ENCODE measurements at regions not wholly inside any gene's neighbourhood (a gene's known extent, or its start where the extent isn't known, plus 50 kb on each side); places are given as distances from the start of the nearest gene placed in this dataset.

DNA sequence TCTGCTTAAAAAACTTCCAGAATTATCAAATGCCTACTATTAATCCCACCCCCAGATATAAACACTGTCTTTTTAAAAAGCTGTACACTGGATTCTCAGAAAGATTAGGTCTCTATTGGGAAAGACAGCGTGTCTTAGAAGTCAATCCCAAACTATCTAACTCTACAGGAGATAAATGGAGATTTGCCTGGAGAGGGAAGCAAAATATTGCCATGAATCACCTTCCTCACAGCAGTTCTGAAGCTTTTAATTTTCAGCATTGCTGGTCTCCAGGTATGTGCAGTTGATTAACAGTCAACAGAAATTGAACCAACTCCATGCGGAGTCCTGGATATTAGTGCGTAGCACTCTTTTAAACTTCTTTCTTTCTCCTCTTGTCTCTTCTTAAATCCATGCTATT lies 122.2 kb downstream of the DSC3 start:
- H3K27me3 Mint-ChIP-seq (ENCODE audit: insufficient read depth): no peaks in the 10 kb centered on the region
- H3K4me1 Mint-ChIP-seq (ENCODE audit: low read depth): no peaks in the 10 kb centered on the region
- peaks cover 25% of the 10 kb centered on the region for H3K9me3 Mint-ChIP-seq
- DNase-seq: no peak
- TF ChIP-seq, protein P1, sequence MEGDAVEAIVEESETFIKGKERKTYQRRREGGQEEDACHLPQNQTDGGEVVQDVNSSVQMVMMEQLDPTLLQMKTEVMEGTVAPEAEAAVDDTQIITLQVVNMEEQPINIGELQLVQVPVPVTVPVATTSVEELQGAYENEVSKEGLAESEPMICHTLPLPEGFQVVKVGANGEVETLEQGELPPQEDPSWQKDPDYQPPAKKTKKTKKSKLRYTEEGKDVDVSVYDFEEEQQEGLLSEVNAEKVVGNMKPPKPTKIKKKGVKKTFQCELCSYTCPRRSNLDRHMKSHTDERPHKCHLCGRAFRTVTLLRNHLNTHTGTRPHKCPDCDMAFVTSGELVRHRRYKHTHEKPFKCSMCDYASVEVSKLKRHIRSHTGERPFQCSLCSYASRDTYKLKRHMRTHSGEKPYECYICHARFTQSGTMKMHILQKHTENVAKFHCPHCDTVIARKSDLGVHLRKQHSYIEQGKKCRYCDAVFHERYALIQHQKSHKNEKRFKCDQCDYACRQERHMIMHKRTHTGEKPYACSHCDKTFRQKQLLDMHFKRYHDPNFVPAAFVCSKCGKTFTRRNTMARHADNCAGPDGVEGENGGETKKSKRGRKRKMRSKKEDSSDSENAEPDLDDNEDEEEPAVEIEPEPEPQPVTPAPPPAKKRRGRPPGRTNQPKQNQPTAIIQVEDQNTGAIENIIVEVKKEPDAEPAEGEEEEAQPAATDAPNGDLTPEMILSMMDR (IDR thresholded peaks at IDR 0.05): no peak
- no peaks in the 10 kb centered on the region for H3K36me3 Mint-ChIP-seq (ENCODE audit: low read depth)
- H3K4me3 Mint-ChIP-seq: no peak overlapping the region
- H3K27ac Mint-ChIP-seq: no peak overlapping the region

DNA sequence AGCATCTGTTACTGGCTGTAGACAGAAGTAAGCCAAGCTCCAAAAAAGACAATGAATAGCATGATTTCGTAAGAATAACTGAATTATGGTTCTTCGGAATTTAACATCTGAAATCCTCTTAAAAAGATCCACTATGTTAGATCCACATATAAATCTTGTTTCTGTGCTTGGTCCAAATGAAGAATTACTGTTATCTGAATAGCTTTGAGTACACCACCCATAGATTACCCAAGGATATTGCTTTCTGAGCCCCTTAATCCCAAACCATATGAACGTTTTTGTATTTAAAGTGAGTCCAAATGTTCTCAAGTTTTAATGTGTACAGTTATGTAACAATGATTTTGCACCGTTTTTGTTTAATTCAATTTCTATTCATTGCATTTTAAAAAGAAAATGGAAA lies 124.9 kb downstream of the DSC3 start:
- Mint-ChIP-seq H3K9me3 (peaks cover 23% of the 10 kb centered on the region), H3K27ac (no peak overlapping the region), H3K36me3 (ENCODE audit: low read depth) (no peaks in the 10 kb centered on the region), H3K4me1 (ENCODE audit: low read depth) (no peaks in the 10 kb centered on the region), H3K27me3 (ENCODE audit: insufficient read depth) (no peaks in the 10 kb centered on the region), H3K4me3 (no peak overlapping the region)
- TF ChIP-seq, protein P1 (IDR thresholded peaks at IDR 0.05): no peak
- DNase-seq: no peak

DNA sequence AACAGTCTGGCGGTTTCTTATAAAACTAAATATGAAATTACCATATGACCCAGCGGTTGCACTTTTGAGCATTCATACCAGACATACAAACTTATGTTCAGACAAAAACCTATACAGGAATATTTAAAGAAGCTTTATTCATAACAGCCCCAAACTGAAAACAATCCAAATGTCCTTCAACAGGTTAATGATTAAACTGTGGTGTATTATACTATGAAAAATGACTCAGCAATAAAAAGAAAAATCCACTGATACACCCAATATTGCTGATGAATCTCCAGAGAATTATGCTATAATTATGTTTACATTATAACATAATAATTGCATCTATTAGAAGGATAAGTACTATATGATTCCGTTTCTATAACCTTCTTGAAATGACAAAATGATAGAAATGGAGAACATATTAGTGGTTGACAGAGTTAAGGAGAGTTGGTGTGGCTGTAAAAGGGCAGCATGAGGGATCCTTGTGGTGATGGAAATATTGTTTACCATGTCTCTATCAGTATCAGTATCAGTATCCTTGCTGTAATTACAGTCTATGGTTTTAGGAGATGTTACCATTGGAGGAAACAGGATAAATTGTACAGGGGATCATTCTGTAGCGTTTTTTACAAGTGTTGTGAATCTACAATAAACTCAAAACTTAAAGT lies 127.1 kb downstream of the DSC3 start:
- Mint-ChIP-seq H3K4me3 (no peak overlapping the region), H3K36me3 (ENCODE audit: low read depth) (no peaks in the 10 kb centered on the region), H3K9me3 (peaks cover 22% of the 10 kb centered on the region), H3K4me1 (ENCODE audit: low read depth) (no peaks in the 10 kb centered on the region), H3K27ac (no peak overlapping the region), H3K27me3 (ENCODE audit: insufficient read depth) (no peaks in the 10 kb centered on the region)
- no peak for DNase-seq
- TF ChIP-seq, protein P1 (IDR thresholded peaks at IDR 0.05): no peak

DNA sequence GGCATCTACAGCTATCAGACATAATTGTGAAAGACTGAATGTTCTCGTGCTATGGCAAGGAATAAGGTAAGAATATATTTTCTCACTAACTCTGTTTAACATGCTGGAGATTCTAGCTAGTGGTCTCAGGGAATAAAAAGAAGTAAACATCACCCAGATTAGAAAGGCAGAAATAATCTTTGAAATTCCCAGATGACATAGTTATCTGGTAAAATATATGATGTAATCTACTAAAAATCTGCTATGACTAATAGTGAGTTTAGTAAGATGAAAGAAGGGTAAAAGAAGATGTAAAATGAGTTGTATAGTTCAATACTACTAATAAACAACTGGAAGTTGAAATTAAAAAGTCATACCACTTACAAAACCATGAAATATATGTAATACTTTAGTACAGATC lies 134.2 kb downstream of the DSC3 start:
- H3K9me3 Mint-ChIP-seq: peaks cover 27% of the 10 kb centered on the region
- H3K4me1 Mint-ChIP-seq (ENCODE audit: low read depth): no peaks in the 10 kb centered on the region
- H3K27me3 Mint-ChIP-seq (ENCODE audit: insufficient read depth): no peaks in the 10 kb centered on the region; the same call in 1 of the 2 replicates
- TF ChIP-seq, protein P1 (IDR thresholded peaks at IDR 0.05): no peak
- no peak for DNase-seq
- H3K27ac Mint-ChIP-seq: no peak overlapping the region
- no peak overlapping the region for H3K4me3 Mint-ChIP-seq
- no peaks in the 10 kb centered on the region for H3K36me3 Mint-ChIP-seq (ENCODE audit: low read depth)

DNA sequence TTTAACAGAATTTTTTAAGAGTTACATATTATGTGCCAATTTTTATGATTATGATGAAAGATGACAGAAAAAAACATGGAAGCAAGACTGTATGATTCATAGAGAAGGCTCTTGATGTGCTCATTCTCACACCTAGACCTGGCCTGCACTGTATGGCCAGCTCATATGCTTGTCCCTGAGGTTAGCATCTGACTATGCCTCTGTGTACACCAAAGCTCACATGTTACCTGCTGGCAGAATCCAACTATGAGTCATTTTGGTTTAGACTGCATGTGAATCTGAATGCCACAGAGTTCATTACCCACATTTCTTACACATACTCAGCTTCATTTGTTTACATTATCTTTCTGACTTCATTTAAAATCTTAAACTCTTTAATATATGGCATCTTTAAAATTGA lies 139.0 kb downstream of the DSC3 start:
- TF ChIP-seq, protein P1 (IDR thresholded peaks at IDR 0.05): no peak
- no peaks in the 10 kb centered on the region; the same call in 1 of the 2 replicates for H3K27me3 Mint-ChIP-seq (ENCODE audit: insufficient read depth)
- no peak overlapping the region for H3K27ac Mint-ChIP-seq
- H3K36me3 Mint-ChIP-seq (ENCODE audit: low read depth): no peaks in the 10 kb centered on the region
- H3K4me3 Mint-ChIP-seq: no peak overlapping the region
- DNase-seq: no peak
- H3K9me3 Mint-ChIP-seq: peaks cover 21% of the 10 kb centered on the region
- no peaks in the 10 kb centered on the region for H3K4me1 Mint-ChIP-seq (ENCODE audit: low read depth)

All from HFFc6 (cell line).